Activated CD8-positive, alpha-beta memory T cell treated with anti-CD3 and anti-CD28 coated beads for 36 hours (primary cell): ENCODE measurements at regions not wholly inside any gene's neighbourhood (a gene's known extent, or its start where the extent isn't known, plus 50 kb on each side); places are given as distances from the start of the nearest gene placed in this dataset.
"Not testable (repeated sequence)": the region's sequence is repeated elsewhere in the genome, so short reads cannot be mapped to it uniquely, and the experiment has no call there.

Experiments
- CTCF ChIA-PET: fragments of 350-600 bp; sonication (Branson Sonifier 250); formaldehyde crosslinking; loops from one replicate; lab custom pipeline; 2021; ENCODE audit warnings: antibody characterized with exemption; lab: Charles Lee
- POLR2A ChIA-PET: fragments of 350-600 bp; sonication (Branson Sonifier 250); formaldehyde crosslinking; loops from one replicate; lab custom pipeline; 2021; ENCODE audit warnings: antibody characterized with exemption; lab: Charles Lee

GRCh38 chr6:74605922-74606581, 599.8 kb downstream of the COL12A1 start:
- ChIA-PET POLR2A (no interaction called here), CTCF (no interaction called here)

DNA sequence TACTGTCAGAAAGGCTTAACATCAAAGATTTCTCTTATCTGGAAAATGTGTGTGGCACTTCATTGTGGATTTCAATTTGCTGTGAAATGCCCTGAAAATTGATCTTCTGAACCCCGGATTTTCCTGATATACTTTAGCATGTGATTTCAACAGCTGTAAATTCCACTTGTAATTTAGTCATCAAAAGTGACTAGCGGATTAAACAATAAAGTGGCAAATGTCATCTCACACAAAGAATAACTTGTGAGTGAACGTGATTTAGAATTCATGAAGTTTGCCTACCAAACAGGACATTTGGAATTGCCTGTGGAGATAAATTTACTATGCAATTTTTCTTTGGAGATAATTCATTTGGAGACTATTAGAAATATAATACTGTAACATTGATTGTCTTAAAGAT, 601.6 kb downstream of the COL12A1 start:
- CTCF ChIA-PET: no interaction called here

DNA sequence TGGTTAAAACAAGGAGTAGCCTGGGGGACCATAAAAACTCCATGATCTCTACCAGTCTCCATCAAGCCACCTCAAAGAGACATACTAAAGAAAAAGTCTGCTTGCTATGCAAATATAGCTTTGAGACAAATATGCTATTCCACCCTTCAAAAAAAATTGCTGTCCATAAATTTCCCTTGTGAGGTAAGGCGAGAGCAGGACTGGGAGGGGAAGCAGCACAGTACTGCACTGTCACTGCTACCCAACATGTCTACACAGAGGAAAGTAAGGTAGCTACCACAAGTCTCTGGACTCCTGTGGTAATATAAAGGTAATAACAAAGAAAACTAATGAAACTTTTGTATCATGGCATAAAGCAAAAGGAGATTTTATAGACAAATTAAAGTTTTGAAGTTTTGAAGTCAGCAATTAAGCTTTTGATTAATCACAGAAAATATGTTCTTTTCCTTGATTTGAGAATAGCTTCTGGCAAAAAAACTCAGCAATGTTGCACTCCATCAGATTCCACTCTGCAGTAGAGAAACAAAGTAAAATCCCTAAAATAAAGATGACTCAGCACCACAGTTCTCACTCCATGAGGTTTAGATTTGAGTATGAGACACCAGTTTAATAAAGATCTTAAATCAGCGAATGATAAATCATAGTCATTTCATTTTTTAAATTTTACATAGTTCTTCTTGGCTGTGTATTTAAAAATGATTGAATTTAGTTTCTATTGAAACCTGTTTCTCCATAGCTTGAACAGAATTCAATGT, 602.4 kb downstream of the COL12A1 start:
- ChIA-PET CTCF (no interaction called here), POLR2A (no interaction called here)

More for the DNA sequence above, 601.6 kb downstream of the COL12A1 start:
- POLR2A ChIA-PET: no interaction called here

DNA sequence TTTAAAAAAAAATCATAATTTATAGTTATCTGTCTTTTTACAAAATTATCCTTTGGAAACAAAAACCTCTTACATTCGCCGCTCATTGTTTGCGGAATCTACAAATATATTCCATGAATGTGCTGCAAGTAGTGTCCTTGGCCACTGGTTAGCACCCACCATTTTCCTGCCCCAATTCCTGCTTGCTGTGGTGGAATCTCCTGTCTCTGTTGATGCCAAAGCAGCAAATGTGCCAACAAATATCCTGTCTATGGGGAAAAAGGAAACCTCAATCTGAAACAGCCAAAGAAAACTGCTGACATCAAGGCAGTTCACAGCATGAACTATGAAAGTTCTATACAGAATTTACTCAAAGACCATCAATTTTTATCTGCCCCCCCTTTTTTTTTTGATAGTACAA, 603.6 kb downstream of the COL12A1 start:
- ChIA-PET POLR2A (interaction anchor here (0.6 kb wide), 1 partner anchor 27 kb away, joined by 3 read pairs; no protein-coding TSS in a partner anchor), CTCF (interaction anchor here (0.6 kb wide), 1 partner anchor 201 kb away, joined by 3 read pairs; no protein-coding TSS in a partner anchor)

DNA sequence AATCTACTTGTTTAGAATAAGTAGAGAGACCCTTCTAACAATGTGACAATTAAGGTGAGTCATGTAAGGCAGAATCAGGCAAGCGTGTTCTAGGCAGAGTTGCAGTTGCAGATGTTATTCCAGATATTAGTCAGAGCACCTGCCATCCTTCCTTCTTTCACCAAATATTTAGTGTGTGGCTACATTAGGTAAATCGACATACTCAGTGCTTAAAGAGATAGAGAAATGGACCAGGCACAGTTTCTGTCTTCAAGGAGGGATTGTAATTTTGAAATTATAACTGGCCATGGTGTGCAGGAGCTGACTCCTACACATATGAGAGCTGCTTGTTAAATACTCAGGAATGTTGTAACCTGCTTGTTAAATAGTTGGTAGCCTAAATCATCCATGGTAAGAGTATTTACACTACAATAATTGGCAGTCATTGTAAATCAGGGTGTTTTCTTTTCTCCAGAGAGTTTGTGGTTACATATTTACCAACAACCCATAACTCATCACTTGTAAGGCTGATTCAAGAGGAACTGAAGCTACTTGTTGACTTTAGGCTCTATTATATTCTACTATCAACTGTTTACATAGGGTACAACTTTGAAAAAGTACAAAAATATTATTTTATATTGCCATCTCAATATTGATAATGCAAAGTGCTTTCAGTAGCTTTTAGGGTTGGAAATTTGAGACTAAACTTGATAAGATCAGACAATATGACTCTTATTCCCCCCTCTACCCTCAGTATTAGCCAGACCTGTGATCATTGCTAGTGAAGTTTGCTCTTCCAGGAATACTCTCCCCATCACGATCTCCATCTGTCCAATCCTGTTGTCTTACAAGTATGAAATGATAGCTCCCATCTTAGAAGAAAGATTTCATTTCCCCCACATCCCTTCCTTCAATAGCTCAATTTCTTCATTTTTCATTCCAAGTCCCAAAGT, 607.1 kb downstream of the COL12A1 start:
- ChIA-PET CTCF (no interaction called here), POLR2A (no interaction called here)

GRCh38 chr6:74597840-74598239, 608.0 kb downstream of the COL12A1 start:
- ChIA-PET CTCF (no interaction called here), POLR2A (no interaction called here)

DNA sequence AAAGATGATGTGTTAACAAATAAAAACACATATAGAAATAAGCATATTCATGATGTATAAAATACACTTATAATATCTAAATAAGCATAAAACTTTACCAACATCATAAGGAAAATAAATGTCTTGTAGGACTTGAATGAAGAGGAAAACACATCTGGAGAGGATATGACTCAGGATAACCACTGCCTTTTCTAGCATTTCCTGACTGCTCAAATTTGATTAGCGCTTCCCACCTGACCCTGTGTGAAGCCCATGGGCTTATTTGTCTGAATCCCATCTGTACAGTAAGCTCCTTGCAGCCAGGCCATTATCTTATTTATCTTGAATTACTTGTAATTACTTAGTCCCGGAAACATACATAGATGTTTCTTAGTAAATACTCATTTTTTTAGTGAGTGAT, 608.6 kb downstream of the COL12A1 start:
- ChIA-PET POLR2A (no interaction called here), CTCF (no interaction called here)

- CTCF ChIA-PET: no interaction called here
Observed at GRCh38 chr6:74596588-74596987, 609.3 kb downstream of the COL12A1 start.

GRCh38 chr6:74594350-74594749, 611.5 kb downstream of the COL12A1 start:
- POLR2A ChIA-PET, CTCF ChIA-PET: not testable (repeated sequence)

More at GRCh38 chr6:74596588-74596987, 609.3 kb downstream of the COL12A1 start:
- POLR2A ChIA-PET: no interaction called here

DNA sequence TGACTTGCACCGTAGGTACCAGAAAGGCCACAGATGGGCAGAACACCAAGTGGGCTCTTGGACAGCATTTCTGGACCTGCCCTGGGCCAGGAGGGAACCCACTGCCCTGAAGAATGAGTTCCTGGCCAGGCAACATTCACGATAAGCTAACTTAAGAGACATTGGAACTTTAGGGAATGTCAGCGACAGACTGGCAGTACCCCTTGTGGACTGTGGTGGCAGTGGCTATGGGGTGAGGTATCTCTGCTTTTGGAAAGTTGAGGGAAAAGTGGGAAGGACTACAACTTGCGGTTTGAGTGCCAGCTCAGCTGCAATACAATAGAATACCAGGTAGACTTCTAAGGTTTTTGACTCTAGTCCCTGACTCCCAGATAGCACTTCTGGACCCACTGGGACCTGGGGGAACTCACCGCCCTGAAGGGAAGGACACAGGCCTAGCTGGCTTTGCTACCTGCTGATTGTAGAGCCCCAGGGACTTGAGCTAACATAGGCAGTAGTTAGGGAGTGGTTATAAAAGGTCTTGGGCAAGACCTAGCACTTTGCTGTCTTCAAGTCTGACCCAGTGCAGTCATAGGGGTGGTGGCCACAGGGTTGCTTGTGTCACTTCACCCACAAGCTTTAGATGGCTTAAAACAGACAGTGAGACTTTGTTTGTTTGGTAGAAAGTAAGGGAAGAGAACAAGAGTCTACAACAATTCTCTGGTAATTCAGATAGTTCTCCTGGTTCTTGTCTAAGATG, 617.6 kb downstream of the COL12A1 start:
- ChIA-PET POLR2A (no interaction called here), CTCF (no interaction called here)

GRCh38 chr6:74587386-74587785, 618.5 kb downstream of the COL12A1 start:
- CTCF ChIA-PET: no interaction called here

GRCh38 chr6:74585753-74586152, 620.1 kb downstream of the COL12A1 start:
- ChIA-PET CTCF (no interaction called here), POLR2A (no interaction called here)

More at GRCh38 chr6:74587386-74587785, 618.5 kb downstream of the COL12A1 start:
- POLR2A ChIA-PET: no interaction called here

- POLR2A ChIA-PET: no interaction called here
- CTCF ChIA-PET: no interaction called here
Observed at GRCh38 chr6:74581681-74582080, 624.2 kb downstream of the COL12A1 start.

- ChIA-PET CTCF (no interaction called here), POLR2A (no interaction called here)
Observed at GRCh38 chr6:74579794-74580193, 626.1 kb downstream of the COL12A1 start.

DNA sequence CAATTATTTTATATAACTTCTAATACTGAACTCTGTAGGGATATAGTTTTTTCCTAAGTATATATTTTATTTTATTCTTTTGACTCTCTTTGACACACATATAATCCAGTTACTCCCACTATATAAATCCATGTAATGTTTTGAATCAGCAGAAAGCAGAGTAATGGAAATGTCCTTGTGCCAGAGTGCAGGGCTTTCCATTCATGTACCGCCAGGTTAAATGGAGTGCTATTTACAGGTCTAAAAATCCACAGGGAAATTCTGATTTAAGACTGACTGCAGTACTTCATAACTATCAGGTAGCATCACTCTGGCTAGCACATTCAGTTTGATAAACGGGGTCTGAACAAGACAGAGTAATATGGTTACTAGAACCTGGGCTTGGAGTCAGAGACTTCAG, 626.8 kb downstream of the COL12A1 start:
- ChIA-PET CTCF (no interaction called here), POLR2A (no interaction called here)

- ChIA-PET POLR2A (no interaction called here), CTCF (interaction anchor here (0.7 kb wide), 1 partner anchor 314 kb away, joined by 3 read pairs; no protein-coding TSS in a partner anchor)
Observed at GRCh38 chr6:74578339-74578738, 627.5 kb downstream of the COL12A1 start.

DNA sequence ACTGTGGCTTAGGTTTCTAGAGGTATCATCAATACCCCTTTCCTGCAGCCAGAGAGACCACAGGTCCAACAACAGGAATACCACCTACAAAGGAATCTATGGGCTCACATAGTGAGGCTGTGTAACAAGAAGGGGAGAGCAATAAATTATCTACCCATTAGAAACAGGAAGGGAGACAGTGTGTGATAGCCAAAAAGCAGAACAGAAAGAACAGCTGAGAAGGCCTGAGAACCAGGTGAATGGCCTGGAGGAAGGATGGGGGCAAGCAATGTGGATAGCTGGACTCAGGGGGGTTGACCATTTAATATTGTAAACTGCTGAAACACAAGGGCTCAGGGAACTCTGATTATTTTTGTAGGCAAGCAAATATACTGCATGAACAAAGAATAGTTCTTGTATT, 628.2 kb downstream of the COL12A1 start:
- ChIA-PET POLR2A (no interaction called here), CTCF (interaction anchor here (0.7 kb wide), 1 partner anchor 313 kb away, joined by 3 read pairs; no protein-coding TSS in a partner anchor)

GRCh38 chr6:74574794-74575193, 631.1 kb downstream of the COL12A1 start:
- CTCF ChIA-PET: no interaction called here

DNA sequence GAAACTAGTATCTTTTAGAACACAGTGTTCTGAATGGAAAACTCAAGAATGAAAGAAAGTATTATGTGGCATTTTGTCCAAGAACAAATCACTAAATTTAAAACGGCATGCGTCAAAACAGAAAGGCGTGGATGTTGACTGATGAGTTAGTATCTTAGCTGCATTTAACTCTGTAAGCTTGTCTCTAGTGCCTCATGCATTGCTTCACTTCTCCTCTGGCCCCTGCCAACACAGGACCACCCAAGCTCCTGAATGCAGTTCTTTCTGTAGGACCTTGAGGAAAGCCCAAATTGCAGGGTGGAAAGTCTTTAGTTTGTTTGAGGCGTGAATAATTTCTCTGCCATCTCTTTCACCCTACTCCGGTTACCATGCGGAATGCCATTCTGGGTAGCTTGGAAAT, 632.2 kb downstream of the COL12A1 start:
- POLR2A ChIA-PET: no interaction called here
- CTCF ChIA-PET: no interaction called here

More at GRCh38 chr6:74574794-74575193, 631.1 kb downstream of the COL12A1 start:
- POLR2A ChIA-PET: no interaction called here
